WERI-Rb-1 (cell line): ENCODE measurements at regions not wholly inside any gene's neighbourhood (a gene's known extent, or its start where the extent isn't known, plus 50 kb on each side); places are given as distances from the start of the nearest gene placed in this dataset.

Experiments used
- DNase-seq: peaks from one replicate; pipeline ENCODE4 v3.0.0-alpha.2; 2020
- H3K27ac ChIP-seq: fragments of 250-450 bp; sonication (Bioruptor Pico); 2 replicates; pipeline ENCODE4 v1.5.1; 2020; ENCODE audit warnings: mild to moderate bottlenecking, moderate library complexity
- H3K27me3 ChIP-seq: fragments of 250-450 bp; sonication (Bioruptor Pico); 2 replicates; pipeline ENCODE4 v1.5.1; 2021; ENCODE audit warnings: mild to moderate bottlenecking, low read depth, moderate library complexity; ENCODE audit not compliant: insufficient read depth, severe bottlenecking
- H3K36me3 ChIP-seq: fragments of 250-450 bp; sonication (Bioruptor Pico); 2 replicates; pipeline ENCODE4 v1.5.1; 2020; ENCODE audit warnings: mild to moderate bottlenecking, moderate library complexity
- H3K4me3 ChIP-seq: 2 replicates; pipeline ENCODE4 v1.5.1; 2011; ENCODE audit warnings: low read depth, mild to moderate bottlenecking, control low read depth, low read length
- H3K9me3 ChIP-seq: fragments of 250-450 bp; sonication (Bioruptor Pico); 2 replicates; pipeline ENCODE4 v1.5.1; 2021; ENCODE audit warnings: mild to moderate bottlenecking, moderate library complexity; ENCODE audit not compliant: severe bottlenecking
- TF ChIP-seq, protein P1 (sequence below): IDR thresholded peaks from 2 replicates; pipeline ENCODE4 v1.5.1; 2011; ENCODE audit warnings: low read depth, mild to moderate bottlenecking, control low read depth, inconsistent platforms, low read length

DNA sequence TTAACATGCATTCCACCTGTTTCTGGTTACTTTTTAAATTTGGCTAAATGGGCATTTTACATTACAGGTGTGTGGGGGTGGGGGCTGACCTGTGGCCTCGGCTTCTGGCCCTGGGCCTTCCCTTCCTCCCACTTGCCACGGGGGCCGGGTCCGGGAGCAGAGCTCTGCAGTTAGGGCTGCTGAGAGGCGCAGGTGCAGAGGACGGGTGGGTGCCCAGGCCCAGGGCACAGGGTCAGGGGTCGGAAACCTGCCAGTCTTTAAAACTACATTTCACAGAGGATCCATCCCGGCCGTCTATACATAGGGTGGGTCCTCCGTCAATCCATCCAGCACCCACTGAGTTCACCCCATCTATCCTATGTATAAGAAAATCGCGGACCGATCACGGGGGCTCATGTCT, 106.5 kb upstream of the INSIG1 start:
- TF ChIP-seq, protein P1, sequence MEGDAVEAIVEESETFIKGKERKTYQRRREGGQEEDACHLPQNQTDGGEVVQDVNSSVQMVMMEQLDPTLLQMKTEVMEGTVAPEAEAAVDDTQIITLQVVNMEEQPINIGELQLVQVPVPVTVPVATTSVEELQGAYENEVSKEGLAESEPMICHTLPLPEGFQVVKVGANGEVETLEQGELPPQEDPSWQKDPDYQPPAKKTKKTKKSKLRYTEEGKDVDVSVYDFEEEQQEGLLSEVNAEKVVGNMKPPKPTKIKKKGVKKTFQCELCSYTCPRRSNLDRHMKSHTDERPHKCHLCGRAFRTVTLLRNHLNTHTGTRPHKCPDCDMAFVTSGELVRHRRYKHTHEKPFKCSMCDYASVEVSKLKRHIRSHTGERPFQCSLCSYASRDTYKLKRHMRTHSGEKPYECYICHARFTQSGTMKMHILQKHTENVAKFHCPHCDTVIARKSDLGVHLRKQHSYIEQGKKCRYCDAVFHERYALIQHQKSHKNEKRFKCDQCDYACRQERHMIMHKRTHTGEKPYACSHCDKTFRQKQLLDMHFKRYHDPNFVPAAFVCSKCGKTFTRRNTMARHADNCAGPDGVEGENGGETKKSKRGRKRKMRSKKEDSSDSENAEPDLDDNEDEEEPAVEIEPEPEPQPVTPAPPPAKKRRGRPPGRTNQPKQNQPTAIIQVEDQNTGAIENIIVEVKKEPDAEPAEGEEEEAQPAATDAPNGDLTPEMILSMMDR, result no peak
- no peaks in the 10 kb centered on the region for H3K27me3 ChIP-seq
- H3K27ac ChIP-seq, result no peak overlapping the region
- DNase-seq, result no peak
- no peaks in the 10 kb centered on the region for H3K36me3 ChIP-seq
- peaks cover 7% of the 10 kb centered on the region for H3K9me3 ChIP-seq
- no peak overlapping the region for H3K4me3 ChIP-seq

DNA sequence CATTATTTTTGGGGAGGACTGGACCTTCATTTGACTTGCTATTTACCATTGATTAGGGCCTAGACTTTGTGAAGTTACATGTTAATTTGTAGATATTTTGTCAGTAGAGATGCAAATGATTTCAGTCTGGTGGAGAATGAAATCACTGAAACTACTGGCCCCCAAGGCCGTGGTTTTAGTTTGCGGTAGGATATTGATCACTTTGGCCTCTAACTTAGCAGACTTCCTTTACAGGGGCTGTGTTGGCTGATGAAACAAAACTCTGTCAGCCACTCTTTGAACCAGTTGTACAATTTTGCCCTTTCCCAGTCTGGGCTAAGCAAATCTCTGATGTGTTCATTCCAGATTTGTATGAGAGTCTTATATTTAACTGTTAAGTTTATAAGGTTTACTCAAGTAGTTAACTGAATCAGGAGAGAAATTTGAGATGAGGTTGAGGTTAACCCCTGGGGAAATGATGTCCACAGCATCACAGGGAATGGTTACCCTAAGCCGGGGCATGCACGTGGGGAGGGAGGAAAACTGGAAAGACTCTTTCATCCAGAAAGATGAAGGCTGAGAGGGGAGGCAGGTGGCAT, 105.7 kb upstream of the INSIG1 start:
- TF ChIP-seq, protein P1, result no peak
- Histone ChIP-seq H3K4me3 (no peak overlapping the region), H3K27me3 (no peaks in the 10 kb centered on the region), H3K9me3 (peaks cover 10% of the 10 kb centered on the region), H3K27ac (no peak overlapping the region), H3K36me3 (no peaks in the 10 kb centered on the region)
- DNase-seq, result no peak

- Histone ChIP-seq H3K9me3 (peaks cover 5% of the 10 kb centered on the region), H3K36me3 (no peaks in the 10 kb centered on the region), H3K27ac (no peak overlapping the region), H3K27me3 (no peaks in the 10 kb centered on the region), H3K4me3 (no peak overlapping the region)
- DNase-seq, result no peak
- TF ChIP-seq, protein P1, result no peak
Observed at GRCh38 chr7:155192961-155193640, 104.6 kb upstream of the INSIG1 start.

DNA sequence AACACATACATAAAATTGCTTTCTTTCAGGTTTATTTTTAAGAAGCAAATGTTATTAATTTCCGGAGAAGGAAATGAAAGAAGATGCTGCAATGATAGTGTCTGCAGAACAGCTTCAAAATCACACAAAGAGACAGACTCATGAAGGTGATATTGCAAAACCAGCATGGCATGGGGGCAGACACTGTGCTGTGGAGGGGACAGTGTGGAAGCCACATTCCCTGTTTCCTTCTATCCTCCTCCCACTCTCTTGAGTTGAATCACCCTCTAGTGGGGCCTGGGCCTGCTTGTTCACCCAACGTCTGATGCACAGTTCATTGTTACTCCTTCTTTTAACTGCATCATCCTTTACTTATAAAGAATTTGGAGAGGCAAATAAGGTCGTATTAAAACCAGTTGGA, 104.0 kb upstream of the INSIG1 start:
- Histone ChIP-seq H3K27ac (no peak overlapping the region), H3K36me3 (no peaks in the 10 kb centered on the region), H3K4me3 (no peak overlapping the region), H3K27me3 (no peaks in the 10 kb centered on the region), H3K9me3 (peaks cover 5% of the 10 kb centered on the region)
- DNase-seq, result no peak
- TF ChIP-seq, protein P1, result no peak

- TF ChIP-seq, protein P1, result no peak
- Histone ChIP-seq H3K36me3 (no peaks in the 10 kb centered on the region), H3K9me3 (peaks cover 5% of the 10 kb centered on the region), H3K27ac (no peak overlapping the region), H3K27me3 (no peaks in the 10 kb centered on the region), H3K4me3 (no peak overlapping the region)
- no peak for DNase-seq
Observed at GRCh38 chr7:155194382-155195140, 103.1 kb upstream of the INSIG1 start.
